HepG2 (cell line): ENCODE measurements at regions not wholly inside any gene's neighbourhood (a gene's known extent, or its start where the extent isn't known, plus 50 kb on each side); places are given as distances from the start of the nearest gene placed in this dataset.

Experiments
- BRD4 ChIP-seq: sonication (generic); formaldehyde crosslinking; IDR thresholded peaks from 2 replicates; pipeline ENCODE4 v1.4.0; 2020; ENCODE audit warnings: missing genetic modification reagents
- DPF2 ChIP-seq: sonication (generic); formaldehyde crosslinking; IDR thresholded peaks from 2 replicates; pipeline ENCODE4 v1.4.0; 2020; ENCODE audit warnings: mild to moderate bottlenecking, low read depth, missing genetic modification reagents, borderline replicate concordance
- ERF ChIP-seq: IDR thresholded peaks from 2 replicates; pipeline ENCODE4 v1.6.1; 2018; ENCODE audit warnings: missing biosample characterization, missing genetic modification reagents
- EZH2 ChIP-seq: conservative IDR thresholded peaks from 2 replicates; pipeline ENCODE4 v1.6.1; 2012; ENCODE audit warnings: mild to moderate bottlenecking, low read depth, low read length, moderate library complexity
- FOXA1 ChIP-seq, 2 experiments: fragments of 450-650 bp in 1 of 2; sonication (generic) in 1 of 2; formaldehyde crosslinking in 1 of 2; IDR thresholded peaks; 2 replicates each; pipeline versions ENCODE4 v1.4.0 to v1.6.1; 2016 to 2020; ENCODE audit warnings: missing genetic modification reagents in 1 of 2
- FOXO1 ChIP-seq: sonication (generic); formaldehyde crosslinking; IDR thresholded peaks from 2 replicates; pipeline ENCODE4 v1.4.0; 2020; ENCODE audit warnings: missing genetic modification reagents
- HMGA1 ChIP-seq: sonication (generic); formaldehyde crosslinking; conservative IDR thresholded peaks from 2 replicates; pipeline ENCODE4 v1.4.0; 2020; ENCODE audit warnings: missing genetic modification reagents
- ISL2 ChIP-seq: sonication (generic); formaldehyde crosslinking; IDR thresholded peaks from 2 replicates; pipeline ENCODE4 v1.5.0; 2020; ENCODE audit warnings: missing genetic modification reagents
- RARA ChIP-seq: IDR thresholded peaks from 2 replicates; pipeline ENCODE4 v1.6.1; 2016; ENCODE audit warnings: missing genetic modification reagents, missing compliant biosample characterization
- RBM39 ChIP-seq: fragments of 200-400 bp; formaldehyde crosslinking; IDR thresholded peaks from one replicate; pipeline ENCODE4 v1.6.1; 2018; ENCODE audit warnings: antibody characterized with exemption, mild to moderate bottlenecking, low read depth, low read length; ENCODE audit not compliant: poor library complexity, severe bottlenecking
- REXO4 ChIP-seq: sonication (generic); formaldehyde crosslinking; IDR thresholded peaks from 2 replicates; pipeline ENCODE4 v1.8.0; 2022; ENCODE audit warnings: missing genetic modification reagents, mild to moderate bottlenecking, borderline replicate concordance
- RORA ChIP-seq: sonication (generic); formaldehyde crosslinking; IDR thresholded peaks from 2 replicates; pipeline ENCODE4 v1.5.0; 2020; ENCODE audit warnings: mild to moderate bottlenecking, missing genetic modification reagents, moderate library complexity
- RXRA ChIP-seq: sonication (generic); formaldehyde crosslinking; IDR thresholded peaks from 2 replicates; pipeline ENCODE4 v1.5.1; 2020; ENCODE audit warnings: missing genetic modification reagents
- SATB2 ChIP-seq: sonication (generic); formaldehyde crosslinking; IDR thresholded peaks from 2 replicates; pipeline ENCODE4 v1.5.0; 2020; ENCODE audit warnings: missing genetic modification reagents
- SNRNP70 ChIP-seq: fragments of 200-400 bp; formaldehyde crosslinking; IDR thresholded peaks from 2 replicates; pipeline ENCODE4 v1.6.1; 2017; ENCODE audit warnings: mild to moderate bottlenecking, low read depth, low read length, moderate library complexity
- SRSF4 ChIP-seq: fragments of 200-400 bp; formaldehyde crosslinking; IDR thresholded peaks from one replicate; pipeline ENCODE4 v1.6.1; 2018; ENCODE audit warnings: mild to moderate bottlenecking, low read depth, low read length, moderate library complexity; ENCODE audit not compliant: poor library complexity, severe bottlenecking
- TOE1 ChIP-seq: sonication (generic); formaldehyde crosslinking; IDR thresholded peaks from 2 replicates; pipeline ENCODE4 v1.4.0; 2020; ENCODE audit warnings: mild to moderate bottlenecking, missing genetic modification reagents
- YEATS2 ChIP-seq: sonication (generic); formaldehyde crosslinking; IDR thresholded peaks from 2 replicates; pipeline ENCODE4 v1.4.0; 2020; ENCODE audit warnings: missing genetic modification reagents, borderline replicate concordance
- ZBTB20 ChIP-seq: sonication (generic); formaldehyde crosslinking; IDR thresholded peaks from 2 replicates; pipeline ENCODE4 v1.8.1; 2023; ENCODE audit warnings: missing genetic modification reagents, low read depth, mild to moderate bottlenecking, borderline replicate concordance
- ZKSCAN8 ChIP-seq: IDR thresholded peaks from 2 replicates; pipeline ENCODE4 v1.6.1; 2016; ENCODE audit warnings: borderline replicate concordance, missing genetic modification reagents, missing compliant biosample characterization
- ZNF441 ChIP-seq: sonication (generic); formaldehyde crosslinking; IDR thresholded peaks from 2 replicates; pipeline ENCODE4 v1.7.0; 2021; ENCODE audit warnings: missing genetic modification reagents, borderline replicate concordance
- ZNF484 ChIP-seq: sonication (generic); formaldehyde crosslinking; IDR thresholded peaks from 2 replicates; pipeline ENCODE4 v1.5.1; 2020; ENCODE audit warnings: mild to moderate bottlenecking, low read depth, missing genetic modification reagents, borderline replicate concordance
- ZNF678 ChIP-seq: sonication (generic); formaldehyde crosslinking; IDR thresholded peaks from 2 replicates; pipeline ENCODE4 v1.4.0; 2020; ENCODE audit warnings: mild to moderate bottlenecking, missing genetic modification reagents
- ZNF773 ChIP-seq: sonication (generic); formaldehyde crosslinking; IDR thresholded peaks from 2 replicates; pipeline ENCODE4 v1.4.0; 2020; ENCODE audit warnings: missing genetic modification reagents, borderline replicate concordance
- ZNF775 ChIP-seq: sonication (generic); formaldehyde crosslinking; IDR thresholded peaks from 2 replicates; pipeline ENCODE4 v1.4.0; 2020; ENCODE audit warnings: missing genetic modification reagents, mild to moderate bottlenecking, moderate library complexity, borderline replicate concordance
- ZNF841 ChIP-seq: sonication (generic); formaldehyde crosslinking; IDR thresholded peaks from 2 replicates; pipeline ENCODE4 v1.8.1; 2023; ENCODE audit warnings: missing genetic modification reagents, borderline replicate concordance
- TF ChIP-seq, protein P1 (sequence below): sonication (generic); formaldehyde crosslinking; IDR thresholded peaks from 2 replicates; pipeline ENCODE4 v1.4.0; 2020; ENCODE audit warnings: missing genetic modification reagents, borderline replicate concordance

DNA sequence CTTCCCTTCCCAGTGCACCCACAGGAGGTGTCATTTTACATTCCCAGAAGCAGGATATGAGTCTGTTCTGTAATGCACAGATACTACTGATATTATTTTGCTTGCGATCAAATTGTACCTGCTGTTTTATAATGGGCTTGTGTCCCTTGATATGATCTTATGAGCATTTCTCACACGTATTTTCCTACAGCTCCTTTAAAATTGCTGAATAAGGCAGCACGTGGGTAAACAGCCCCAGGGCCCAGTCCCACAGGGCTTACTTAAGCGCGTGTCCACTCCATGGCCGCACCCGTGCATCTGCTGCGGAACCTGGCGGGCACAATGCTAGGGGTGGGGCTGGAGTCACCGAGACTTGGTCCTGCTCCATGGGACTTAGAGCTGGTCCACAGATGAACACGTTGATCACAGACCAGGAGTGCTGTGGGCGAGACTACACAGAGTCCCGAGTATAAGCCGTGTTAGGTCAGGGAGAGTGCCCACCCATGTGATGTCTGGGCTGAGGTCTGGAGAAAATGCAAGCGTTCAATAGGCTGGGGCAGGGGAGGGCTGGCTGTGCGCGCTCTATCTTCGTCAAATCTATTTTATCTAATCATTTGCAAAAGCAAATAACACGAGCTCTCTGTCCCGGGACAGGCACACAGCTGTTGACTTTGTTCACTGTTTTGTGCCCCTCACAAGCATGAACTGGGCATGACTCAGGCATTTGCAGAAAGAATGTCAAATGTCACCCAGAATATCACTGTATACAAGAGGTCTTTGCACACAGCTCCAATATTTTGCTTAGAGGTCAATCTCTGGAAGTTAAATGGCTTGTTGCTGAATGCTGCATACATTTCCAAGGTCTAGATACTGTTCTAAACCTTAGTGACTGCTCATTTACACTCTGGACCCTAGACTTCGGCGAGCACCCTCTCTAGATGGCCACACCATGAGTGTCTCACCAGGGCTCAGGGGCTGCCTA lies 119.3 kb downstream of the CRYAA start (continued):
- TF ChIP-seq YEATS2 (CRISPR knock-in tag) (peak; percentile 20; the same call in 1 of the 2 replicates), SATB2 (CRISPR knock-in tag) (no peak), ZNF441 (no peak), FOXO1 (CRISPR knock-in tag) (peak; percentile 71), RBM39 (no peak), SRSF4 (no peak), TOE1 (CRISPR knock-in tag) (no peak), ZNF773 (CRISPR knock-in tag) (no peak), RARA (CRISPR knock-in tag) (peak; percentile 70), BRD4 (CRISPR knock-in tag) (no peak), ERF (CRISPR knock-in tag) (0 out of 2 replicates have a peak, but pooled peaks have one; percentile 35), EZH2 (no peak), DPF2 (CRISPR knock-in tag) (peak; percentile 42; the same call in 1 of the 2 replicates), ZNF775 (CRISPR knock-in tag) (no peak), SNRNP70 (no peak), ZNF678 (CRISPR knock-in tag) (no peak), ZNF841 (CRISPR knock-in tag) (no peak), ZKSCAN8 (CRISPR knock-in tag) (peak; percentile 98), FOXA1 (IDR thresholded peaks at IDR 0.05) (no peak), FOXA1 (CRISPR knock-in tag; IDR thresholded peaks at IDR 0.05) (peak; percentile 94), ZNF484 (no peak), RXRA (CRISPR knock-in tag) (no peak; the same call in 1 of the 2 replicates), HMGA1 (CRISPR knock-in tag) (no peak), ZBTB20 (CRISPR knock-in tag) (peak; percentile 81), RORA (CRISPR knock-in tag) (no peak), ISL2 (CRISPR knock-in tag) (peak; percentile 71), REXO4 (CRISPR knock-in tag) (no peak)
- TF ChIP-seq, protein P1, sequence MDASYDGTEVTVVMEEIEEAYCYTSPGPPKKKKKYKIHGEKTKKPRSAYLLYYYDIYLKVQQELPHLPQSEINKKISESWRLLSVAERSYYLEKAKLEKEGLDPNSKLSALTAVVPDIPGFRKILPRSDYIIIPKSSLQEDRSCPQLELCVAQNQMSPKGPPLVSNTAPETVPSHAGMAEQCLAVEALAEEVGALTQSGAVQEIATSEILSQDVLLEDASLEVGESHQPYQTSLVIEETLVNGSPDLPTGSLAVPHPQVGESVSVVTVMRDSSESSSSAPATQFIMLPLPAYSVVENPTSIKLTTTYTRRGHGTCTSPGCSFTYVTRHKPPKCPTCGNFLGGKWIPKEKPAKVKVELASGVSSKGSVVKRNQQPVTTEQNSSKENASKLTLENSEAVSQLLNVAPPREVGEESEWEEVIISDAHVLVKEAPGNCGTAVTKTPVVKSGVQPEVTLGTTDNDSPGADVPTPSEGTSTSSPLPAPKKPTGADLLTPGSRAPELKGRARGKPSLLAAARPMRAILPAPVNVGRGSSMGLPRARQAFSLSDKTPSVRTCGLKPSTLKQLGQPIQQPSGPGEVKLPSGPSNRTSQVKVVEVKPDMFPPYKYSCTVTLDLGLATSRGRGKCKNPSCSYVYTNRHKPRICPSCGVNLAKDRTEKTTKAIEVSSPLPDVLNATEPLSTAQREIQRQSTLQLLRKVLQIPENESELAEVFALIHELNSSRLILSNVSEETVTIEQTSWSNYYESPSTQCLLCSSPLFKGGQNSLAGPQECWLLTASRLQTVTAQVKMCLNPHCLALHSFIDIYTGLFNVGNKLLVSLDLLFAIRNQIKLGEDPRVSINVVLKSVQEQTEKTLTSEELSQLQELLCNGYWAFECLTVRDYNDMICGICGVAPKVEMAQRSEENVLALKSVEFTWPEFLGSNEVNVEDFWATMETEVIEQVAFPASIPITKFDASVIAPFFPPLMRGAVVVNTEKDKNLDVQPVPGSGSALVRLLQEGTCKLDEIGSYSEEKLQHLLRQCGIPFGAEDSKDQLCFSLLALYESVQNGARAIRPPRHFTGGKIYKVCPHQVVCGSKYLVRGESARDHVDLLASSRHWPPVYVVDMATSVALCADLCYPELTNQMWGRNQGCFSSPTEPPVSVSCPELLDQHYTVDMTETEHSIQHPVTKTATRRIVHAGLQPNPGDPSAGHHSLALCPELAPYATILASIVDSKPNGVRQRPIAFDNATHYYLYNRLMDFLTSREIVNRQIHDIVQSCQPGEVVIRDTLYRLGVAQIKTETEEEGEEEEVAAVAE (CRISPR knock-in tag), result no peak
